Left renal cortex interstitium (tissue), 4 donors: ENCODE measurements at regions not wholly inside any gene's neighbourhood (a gene's known extent, or its start where the extent isn't known, plus 50 kb on each side); places are given as distances from the start of the nearest gene placed in this dataset.

ENCODE experiments used
- DNase-seq, 4 donors: peaks; one replicate each; pipeline ENCODE4 v3.0.0-alpha.2; 2013; ENCODE audit warnings: low read depth in 4 of 4, low spot score in 2 of 4, missing footprints in 1 of 4

- no peak for DNase-seq
These were observed 393.6 kb upstream of the JAG1 start for GRCh38 chr20:11067359-11067758.

GRCh38 chr20:11072982-11073381, 399.2 kb upstream of the JAG1 start:
- DNase-seq: no peak

- DNase-seq: no peak
These were observed 402.8 kb upstream of the JAG1 start for GRCh38 chr20:11076434-11077105.

GRCh38 chr20:11077226-11077625, 403.4 kb upstream of the JAG1 start:
- no peak for DNase-seq

- DNase-seq: no peak
These were observed 406.2 kb upstream of the JAG1 start for GRCh38 chr20:11080010-11080409.

- no peak for DNase-seq
These were observed 407.1 kb upstream of the JAG1 start for GRCh38 chr20:11080781-11081377.

- no peak for DNase-seq
These were observed 410.0 kb upstream of the JAG1 start for GRCh38 chr20:11083841-11084240.

- no peak for DNase-seq
These were observed 410.7 kb upstream of the JAG1 start for GRCh38 chr20:11084508-11084907.

- DNase-seq: no peak
These were observed 413.2 kb upstream of the JAG1 start for GRCh38 chr20:11086970-11087369.

GRCh38 chr20:11090751-11091150, 417.0 kb upstream of the JAG1 start:
- DNase-seq: no peak

GRCh38 chr20:11091511-11091910, 417.7 kb upstream of the JAG1 start:
- DNase-seq: no peak

- no peak for DNase-seq
These were observed 418.4 kb upstream of the JAG1 start for GRCh38 chr20:11092151-11092550.

GRCh38 chr20:11094196-11094595, 420.4 kb upstream of the JAG1 start:
- no peak for DNase-seq

GRCh38 chr20:11094711-11095110, 420.9 kb upstream of the JAG1 start:
- no peak for DNase-seq

GRCh38 chr20:11098888-11099287, 425.1 kb upstream of the JAG1 start:
- DNase-seq: no peak

- DNase-seq: no peak
These were observed 427.4 kb upstream of the JAG1 start for GRCh38 chr20:11101243-11101642.

GRCh38 chr20:11101696-11102095, 427.9 kb upstream of the JAG1 start:
- DNase-seq: no peak

- DNase-seq: no peak
These were observed 430.1 kb upstream of the JAG1 start for GRCh38 chr20:11103866-11104265.

- no peak for DNase-seq
These were observed 434.5 kb upstream of the JAG1 start for GRCh38 chr20:11108102-11108810.

GRCh38 chr20:11110535-11110934, 436.7 kb upstream of the JAG1 start:
- no peak for DNase-seq

- DNase-seq: no peak
These were observed 437.4 kb upstream of the JAG1 start for GRCh38 chr20:11111191-11111590.

- DNase-seq: no peak
These were observed 439.0 kb upstream of the JAG1 start for GRCh38 chr20:11112832-11113231.
